HG02938 (cell line): ENCODE measurements at regions not wholly inside any gene's neighbourhood (a gene's known extent, or its start where the extent isn't known, plus 50 kb on each side); places are given as distances from the start of the nearest gene placed in this dataset.

Source experiments
- ATAC-seq: cut with Tn5 transposase; IDR thresholded peaks from one replicate; pipeline ENCODE4 v1.9.1; 2021; ENCODE audit warnings: mild to moderate bottlenecking, moderate library complexity; ENCODE audit not compliant: unreplicated experiment

- ATAC-seq = no peak
These were observed 109.2 kb upstream of the RUNX3 start for GRCh38 chr1:25039229-25039628.

- no peak for ATAC-seq
These were observed 108.6 kb upstream of the RUNX3 start for GRCh38 chr1:25038699-25039098.

GRCh38 chr1:25037174-25038074 is 107.3 kb upstream of the RUNX3 start:
- no peak for ATAC-seq

- no peak for ATAC-seq
These were observed 106.1 kb upstream of the RUNX3 start for GRCh38 chr1:25036117-25036546.

GRCh38 chr1:25035523-25036116 is 105.5 kb upstream of the RUNX3 start:
- no peak for ATAC-seq

- no peak for ATAC-seq
These were observed 104.9 kb upstream of the RUNX3 start for GRCh38 chr1:25034736-25035522.

GRCh38 chr1:25033828-25034705 is 104.0 kb upstream of the RUNX3 start:
- no peak for ATAC-seq

- no peak for ATAC-seq
These were observed 103.2 kb upstream of the RUNX3 start for GRCh38 chr1:25033030-25033827.

GRCh38 chr1:25031966-25032667 is 102.0 kb upstream of the RUNX3 start:
- ATAC-seq = peak; percentile 35

- peak; percentile 15 for ATAC-seq
These were observed 101.5 kb upstream of the RUNX3 start for GRCh38 chr1:25031601-25031965.

GRCh38 chr1:25030674-25031589 is 100.9 kb upstream of the RUNX3 start:
- peak; percentile 50 for ATAC-seq

GRCh38 chr1:25030012-25030411 is 99.9 kb upstream of the RUNX3 start:
- ATAC-seq = no peak

- ATAC-seq = no peak
These were observed 99.0 kb upstream of the RUNX3 start for GRCh38 chr1:25028907-25029599.

GRCh38 chr1:25028587-25028906 is 98.5 kb upstream of the RUNX3 start:
- ATAC-seq = no peak

- ATAC-seq = no peak
These were observed 97.9 kb upstream of the RUNX3 start for GRCh38 chr1:25027822-25028586.

- ATAC-seq = no peak
These were observed 96.8 kb upstream of the RUNX3 start for GRCh38 chr1:25026730-25027450.
